ENCODE measurements at regions not wholly inside any gene's neighbourhood (a gene's known extent, or its start where the extent isn't known, plus 50 kb on each side); places are given as distances from the start of the nearest gene placed in this dataset.
"Not testable (repeated sequence)": the region's sequence is repeated elsewhere in the genome, so short reads cannot be mapped to it uniquely, and the experiment has no call there.

DNA sequence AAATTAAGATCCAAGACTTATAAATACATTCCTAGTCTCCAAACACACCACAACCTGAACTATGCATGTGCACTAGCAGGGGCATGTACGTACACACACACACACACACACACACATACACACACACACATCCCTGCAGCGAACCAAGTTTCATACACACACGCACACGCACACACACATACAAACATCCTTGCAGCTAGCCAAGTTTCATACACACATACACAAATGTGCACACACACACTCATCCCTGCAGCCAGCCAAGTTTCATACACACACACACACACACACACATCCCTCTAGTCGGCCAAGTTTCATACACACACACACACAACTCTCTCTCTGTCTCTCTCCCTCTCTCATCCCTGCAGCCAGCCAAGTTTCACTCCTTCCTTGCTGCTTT is 82.7 kb upstream of the WIPF3 start:
- H3K4me3 ChIP-seq (replicated peaks in 1 of 2; ENCODE audit: low read depth in 2 of 2, low read length in 2 of 2) = no peak overlapping the region
- TF ChIP-seq, protein P1, sequence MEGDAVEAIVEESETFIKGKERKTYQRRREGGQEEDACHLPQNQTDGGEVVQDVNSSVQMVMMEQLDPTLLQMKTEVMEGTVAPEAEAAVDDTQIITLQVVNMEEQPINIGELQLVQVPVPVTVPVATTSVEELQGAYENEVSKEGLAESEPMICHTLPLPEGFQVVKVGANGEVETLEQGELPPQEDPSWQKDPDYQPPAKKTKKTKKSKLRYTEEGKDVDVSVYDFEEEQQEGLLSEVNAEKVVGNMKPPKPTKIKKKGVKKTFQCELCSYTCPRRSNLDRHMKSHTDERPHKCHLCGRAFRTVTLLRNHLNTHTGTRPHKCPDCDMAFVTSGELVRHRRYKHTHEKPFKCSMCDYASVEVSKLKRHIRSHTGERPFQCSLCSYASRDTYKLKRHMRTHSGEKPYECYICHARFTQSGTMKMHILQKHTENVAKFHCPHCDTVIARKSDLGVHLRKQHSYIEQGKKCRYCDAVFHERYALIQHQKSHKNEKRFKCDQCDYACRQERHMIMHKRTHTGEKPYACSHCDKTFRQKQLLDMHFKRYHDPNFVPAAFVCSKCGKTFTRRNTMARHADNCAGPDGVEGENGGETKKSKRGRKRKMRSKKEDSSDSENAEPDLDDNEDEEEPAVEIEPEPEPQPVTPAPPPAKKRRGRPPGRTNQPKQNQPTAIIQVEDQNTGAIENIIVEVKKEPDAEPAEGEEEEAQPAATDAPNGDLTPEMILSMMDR (IDR thresholded peaks at IDR 0.05; ENCODE audit: low read depth, low read length) = no peak
- peak; percentile 22 to 71 for DNase-seq (ENCODE audit: low read depth in 2 of 2)

DNA sequence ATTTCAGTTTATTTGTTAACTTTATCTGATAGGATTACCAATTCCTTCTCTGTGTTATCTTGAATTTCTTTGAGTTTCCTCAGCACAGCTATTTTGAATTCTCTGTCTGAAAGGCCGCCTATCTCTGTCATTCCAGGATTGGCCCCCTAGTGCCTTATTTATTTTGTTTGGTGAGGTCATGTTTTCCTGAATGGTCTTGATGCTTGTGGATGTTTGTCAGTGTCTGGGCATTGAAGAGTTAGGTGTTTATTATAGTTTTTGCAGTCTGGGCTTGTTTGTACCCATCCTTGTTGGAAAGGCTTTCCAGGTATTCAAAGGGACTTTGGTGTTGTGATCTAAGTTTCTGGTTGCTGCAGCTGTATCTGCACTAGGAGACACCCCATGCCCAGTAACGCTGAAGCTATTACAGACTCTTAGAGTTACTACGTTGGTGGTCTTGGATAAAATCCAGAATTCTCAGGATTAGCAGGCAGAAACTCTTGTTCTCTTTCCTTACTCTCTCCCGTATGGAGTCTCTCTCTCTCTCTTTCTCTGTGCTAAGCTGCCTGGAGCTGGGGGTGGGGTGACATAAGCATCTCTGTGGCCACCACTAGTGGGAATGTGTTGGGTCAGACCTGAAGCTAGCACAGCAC is 76.7 kb upstream of the WIPF3 start:
- not testable (repeated sequence) for H3K4me3 ChIP-seq (replicated peaks in 1 of 2; ENCODE audit: low read depth in 2 of 2, low read length in 2 of 2)
- peak in 1 of 2 donors; percentile 10 for DNase-seq (ENCODE audit: low read depth in 2 of 2)

DNA sequence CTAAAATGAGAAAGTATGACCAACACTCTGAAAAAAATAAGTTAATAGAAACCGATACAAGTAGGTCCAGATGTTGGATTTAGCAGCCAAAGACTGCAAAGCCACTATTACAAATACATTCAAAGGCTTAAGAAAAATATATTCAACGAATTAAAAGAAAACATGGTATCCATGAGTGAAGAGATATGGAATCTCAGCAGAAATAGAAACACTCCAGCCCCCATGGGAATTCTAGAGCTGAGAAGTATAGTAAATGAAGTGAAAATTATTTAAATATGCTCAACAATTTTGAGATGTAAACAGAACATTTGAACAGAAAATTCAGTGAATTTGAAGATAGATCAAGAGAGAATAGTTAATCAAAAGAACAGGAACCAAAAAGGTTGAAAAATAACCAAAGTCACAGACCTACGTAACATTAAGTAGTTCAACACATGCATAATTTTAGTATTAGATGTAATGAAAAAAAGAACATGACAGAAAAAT is 72.0 kb upstream of the WIPF3 start:
- DNase-seq (ENCODE audit: low read depth in 2 of 2) = peak in 1 of 2 donors; percentile 23
- H3K4me3 ChIP-seq (replicated peaks in 1 of 2; ENCODE audit: low read depth in 2 of 2, low read length in 2 of 2) = no peak overlapping the region
- TF ChIP-seq, protein P1 (IDR thresholded peaks at IDR 0.05; ENCODE audit: low read depth, low read length) = no peak

DNA sequence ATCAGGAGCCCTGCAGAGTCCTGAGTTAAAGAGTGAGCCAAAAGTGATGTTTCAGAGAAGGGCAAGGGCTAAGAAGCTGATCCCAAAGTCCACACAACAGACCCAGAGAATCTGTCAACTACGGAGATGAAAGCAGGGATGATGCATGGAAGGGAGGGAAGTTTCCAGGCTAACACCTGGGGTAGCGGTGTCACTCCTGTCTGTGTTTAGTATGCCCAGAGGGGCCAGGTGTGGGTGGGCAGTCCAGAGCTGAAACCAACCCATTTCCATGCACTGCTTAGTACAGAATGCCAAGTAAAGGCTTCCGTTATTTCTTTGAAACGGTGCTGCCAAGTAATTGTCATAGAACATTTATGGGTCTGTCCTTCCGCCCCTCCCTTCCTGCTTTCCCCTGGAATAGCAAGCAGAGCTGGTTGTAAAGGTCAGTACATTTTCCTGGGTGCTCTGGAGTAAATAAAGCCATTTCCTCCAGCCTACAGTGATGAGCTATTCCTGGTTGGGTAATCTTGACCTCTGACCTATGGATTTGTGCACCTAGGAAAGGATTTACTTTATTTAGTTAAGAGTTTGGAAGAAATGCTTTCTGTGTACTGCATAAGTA is 58.6 kb upstream of the WIPF3 start:
- DNase-seq (ENCODE audit: low read depth in 2 of 2) = peak; percentile 3 to 14
- H3K4me3 ChIP-seq (replicated peaks in 1 of 2; ENCODE audit: low read depth in 2 of 2, low read length in 2 of 2) = not testable (repeated sequence)

DNA sequence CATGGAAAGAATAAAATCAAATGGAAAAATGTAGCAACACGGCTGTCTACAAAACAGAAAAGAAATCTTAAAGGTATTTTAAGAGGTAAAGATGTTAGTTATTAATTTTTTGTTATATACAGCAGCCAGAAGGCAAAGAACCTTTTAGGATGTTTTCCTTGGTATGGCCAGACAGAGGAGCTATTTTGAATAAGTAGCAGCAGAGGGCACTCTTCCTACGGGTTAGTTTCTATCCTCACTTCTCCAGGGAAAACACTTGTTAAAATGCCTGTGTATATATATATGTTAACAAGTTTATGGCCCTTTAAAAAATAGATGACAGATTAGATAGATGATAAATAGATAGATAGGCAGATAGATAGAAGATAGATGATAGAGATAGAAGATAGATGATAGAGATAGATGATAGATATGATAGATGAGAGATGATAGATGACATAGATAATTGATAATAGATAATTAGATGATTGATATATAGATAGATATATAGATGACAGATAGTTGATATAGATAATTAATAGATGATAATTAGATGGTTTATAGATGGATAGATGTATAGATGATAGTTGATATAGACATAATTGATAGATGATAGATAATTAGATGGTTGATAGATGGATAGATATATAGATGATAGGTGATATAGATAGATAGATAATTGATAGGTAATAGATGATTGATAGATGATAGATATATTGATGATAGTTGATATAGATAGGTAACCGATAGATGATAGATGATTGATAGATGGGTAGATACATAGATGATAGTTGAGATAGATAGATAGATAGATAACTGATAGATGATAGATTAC is 57.8 kb upstream of the WIPF3 start:
- DNase-seq (ENCODE audit: low read depth in 2 of 2) = peak; percentile 74 to 77
- TF ChIP-seq, protein P1 (IDR thresholded peaks at IDR 0.05; ENCODE audit: low read depth, low read length) = peak; percentile 51
- no peak overlapping the region for H3K4me3 ChIP-seq (replicated peaks in 1 of 2; ENCODE audit: low read depth in 2 of 2, low read length in 2 of 2)

DNA sequence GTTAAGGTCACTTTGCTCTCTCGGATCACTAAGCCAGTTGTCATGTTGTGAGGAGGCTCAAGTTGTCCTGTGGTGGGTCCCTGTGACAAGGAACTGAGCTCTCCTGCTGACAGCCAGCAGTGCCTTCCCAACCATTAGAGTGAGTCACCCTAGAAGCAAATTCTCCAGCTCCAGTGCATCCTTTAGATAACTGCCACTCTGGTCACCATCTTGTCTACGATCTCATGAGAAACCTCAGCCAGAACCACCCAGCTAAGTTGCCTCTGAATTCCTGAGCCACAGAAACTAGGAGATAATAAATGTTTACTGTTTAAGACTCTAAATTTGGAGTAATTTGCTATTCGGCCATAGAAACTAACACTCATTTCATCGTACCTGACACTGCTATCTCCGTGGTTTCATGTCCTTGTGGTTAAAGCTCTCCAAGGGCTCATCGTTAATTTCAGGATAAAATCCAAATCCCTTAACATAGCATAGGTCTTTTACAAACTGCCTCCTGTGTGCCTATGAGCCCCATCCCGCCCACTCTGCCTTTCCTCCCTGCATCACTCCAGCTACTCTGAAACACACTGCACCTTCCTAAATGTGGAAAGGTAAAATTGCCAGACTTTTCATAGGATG is 56.5 kb upstream of the WIPF3 start:
- TF ChIP-seq, protein P1 (IDR thresholded peaks at IDR 0.05; ENCODE audit: low read depth, low read length) = no peak
- H3K4me3 ChIP-seq (replicated peaks in 1 of 2; ENCODE audit: low read depth in 2 of 2, low read length in 2 of 2) = no peak overlapping the region
- DNase-seq (ENCODE audit: low read depth in 2 of 2) = no peak

DNA sequence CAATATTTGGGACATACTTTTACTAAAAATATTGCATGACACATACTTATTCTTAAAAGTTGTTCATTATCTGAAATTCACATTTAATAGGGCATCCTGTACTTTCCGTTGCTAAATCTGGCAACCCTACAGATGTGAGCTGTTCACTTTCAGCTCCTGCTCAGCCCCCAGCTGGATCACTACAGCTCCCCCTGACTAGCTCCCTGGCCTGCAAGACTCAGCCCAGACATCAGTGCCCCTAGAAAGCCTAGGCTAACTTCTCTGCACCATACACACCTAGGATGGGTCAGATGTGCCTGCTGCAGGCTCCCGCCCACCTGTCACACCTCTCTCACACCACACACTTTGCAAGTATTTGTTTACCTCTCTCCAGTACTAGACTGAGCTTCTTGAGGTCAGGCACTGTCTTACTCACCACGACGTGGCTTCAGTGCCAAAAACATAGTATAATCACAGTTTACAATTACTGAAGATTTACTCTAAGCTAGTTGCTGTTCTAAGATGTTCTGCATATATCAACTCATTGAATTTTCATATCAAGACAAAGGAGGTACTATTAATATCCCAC is 55.9 kb upstream of the WIPF3 start:
- not testable (repeated sequence) for H3K4me3 ChIP-seq (replicated peaks in 1 of 2; ENCODE audit: low read depth in 2 of 2, low read length in 2 of 2)
- peak in 1 of 2 donors; percentile 15 for DNase-seq (ENCODE audit: low read depth in 2 of 2)

DNA sequence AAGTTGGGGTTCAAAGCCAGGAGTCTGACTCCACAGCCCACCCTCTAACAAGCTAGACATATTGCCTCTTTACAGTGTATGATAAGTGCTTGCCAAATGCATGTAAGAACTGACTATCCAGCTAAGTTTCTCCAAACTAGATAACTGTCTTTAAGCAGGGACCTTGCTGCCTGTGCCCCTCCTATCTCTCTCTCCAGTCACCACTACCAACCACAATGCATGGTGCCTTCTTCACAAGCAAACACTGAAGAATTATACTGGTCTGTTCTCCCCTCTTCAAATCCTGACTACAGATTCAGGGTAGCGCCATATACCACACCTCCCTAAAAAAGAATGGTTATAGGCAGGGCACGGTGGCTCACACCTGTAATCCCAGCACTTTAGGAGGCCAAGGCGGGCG is 55.3 kb upstream of the WIPF3 start:
- not testable (repeated sequence) for DNase-seq (ENCODE audit: low read depth in 2 of 2); H3K4me3 ChIP-seq (replicated peaks in 1 of 2; ENCODE audit: low read depth in 2 of 2, low read length in 2 of 2)

Data from cardiac fibroblast (primary cell).